MCF 10A (cell line): ENCODE measurements at regions not wholly inside any gene's neighbourhood (a gene's known extent, or its start where the extent isn't known, plus 50 kb on each side); places are given as distances from the start of the nearest gene placed in this dataset.
A peak's percentile ranks its signal among the peaks of the same experiment; 100 is the strongest.

ENCODE experiments used
- BruUV-seq: library from RNA; stranded (reverse); fragments of 400-500 nt; replicated peaks from 2 replicates; lab custom pipeline; 2021; lab: Mats Ljungman, UMichigan
- CTCF ChIA-PET: fragments of 300-600 bp; sonication (Branson Sonifier 250); formaldehyde crosslinking; extraction: SDS; loops from one replicate; lab custom pipeline; 2021; ENCODE audit warnings: antibody characterized with exemption, inconsistent platforms; lab: Yijun Ruan, JAX
- POLR2A ChIA-PET: fragments of 300-600, 350-650 bp; sonication (Branson Sonifier 250); formaldehyde crosslinking; extraction: SDS; loops from one replicate; lab custom pipeline; 2020; ENCODE audit warnings: antibody characterized with exemption, inconsistent platforms; lab: Yijun Ruan, JAX
- DNase-seq: peaks from one replicate; pipeline ENCODE4 v3.0.0-alpha.2; 2018; ENCODE audit not compliant: unreplicated experiment
- H3K27ac Mint-ChIP-seq: one replicate; pipeline ENCODE4 v1.8.0; 2022; ENCODE audit warnings: mild to moderate bottlenecking, low read depth, mixed read lengths; ENCODE audit not compliant: unreplicated experiment
- H3K27me3 Mint-ChIP-seq: one replicate; pipeline ENCODE4 v1.8.0; 2022; ENCODE audit warnings: mixed read lengths; ENCODE audit not compliant: insufficient read depth, unreplicated experiment
- H3K36me3 Mint-ChIP-seq: one replicate; pipeline ENCODE4 v1.8.0; 2022; ENCODE audit warnings: mild to moderate bottlenecking, moderate library complexity, mixed read lengths; ENCODE audit not compliant: insufficient read depth, unreplicated experiment
- H3K4me1 Mint-ChIP-seq: one replicate; pipeline ENCODE4 v1.8.0; 2022; ENCODE audit warnings: mixed read lengths; ENCODE audit not compliant: insufficient read depth, unreplicated experiment
- H3K4me3 Mint-ChIP-seq: one replicate; pipeline ENCODE4 v1.8.0; 2022; ENCODE audit warnings: mild to moderate bottlenecking, moderate library complexity, mixed read lengths; ENCODE audit not compliant: unreplicated experiment
- H3K9me3 Mint-ChIP-seq: one replicate; pipeline ENCODE4 v1.8.0; 2022; ENCODE audit warnings: mixed read lengths; ENCODE audit not compliant: unreplicated experiment
- intact Hi-C: fragments of 100-400 bp; cut with micrococcal nuclease; formaldehyde crosslinking; loops from 2 replicates; pipeline ENCODE4 v1.14.1; 2022
- TF ChIP-seq, protein P1 (sequence below): fragments of 200-600 bp; IDR thresholded peaks from one replicate; pipeline ENCODE4 v1.8.0; 2022; ENCODE audit warnings: antibody characterized with exemption, mild to moderate bottlenecking; ENCODE audit not compliant: unreplicated experiment

DNA sequence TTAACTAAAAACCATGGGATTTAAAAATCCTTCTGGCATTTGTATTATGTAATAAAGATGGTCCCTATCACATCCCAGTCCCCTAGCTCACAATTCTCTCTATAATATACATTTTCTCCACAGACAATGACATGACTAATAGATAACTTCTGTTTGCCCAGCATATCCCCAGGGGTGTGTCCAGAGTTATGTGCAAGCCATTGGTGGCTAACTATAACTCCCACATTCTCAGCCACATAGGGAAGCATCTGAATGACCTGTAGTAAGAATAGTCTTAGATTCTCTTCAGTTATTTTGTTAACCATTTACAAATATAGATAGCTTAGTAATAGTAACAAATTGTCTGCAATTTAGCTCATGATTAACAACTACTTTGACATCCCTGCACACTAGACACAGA is 52.2 kb upstream of the RBSN start:
- ChIA-PET CTCF (interaction anchor here (1.1 to 1.5 kb wide), 2 partner anchors 32 to 41 kb away, joined by 3 read pairs; no protein-coding TSS in a partner anchor), POLR2A (interaction anchor here (0.5 kb wide), 1 partner anchor 45 kb away, joined by 3 read pairs; no protein-coding TSS in a partner anchor)
- Mint-ChIP-seq H3K27ac (no peak overlapping the region), H3K4me1 (no peaks in the 10 kb centered on the region), H3K27me3 (peaks cover 61% of the 10 kb centered on the region), H3K9me3 (no peaks in the 10 kb centered on the region), H3K36me3 (no peaks in the 10 kb centered on the region), H3K4me3 (no peak overlapping the region)
- TF ChIP-seq, protein P1, sequence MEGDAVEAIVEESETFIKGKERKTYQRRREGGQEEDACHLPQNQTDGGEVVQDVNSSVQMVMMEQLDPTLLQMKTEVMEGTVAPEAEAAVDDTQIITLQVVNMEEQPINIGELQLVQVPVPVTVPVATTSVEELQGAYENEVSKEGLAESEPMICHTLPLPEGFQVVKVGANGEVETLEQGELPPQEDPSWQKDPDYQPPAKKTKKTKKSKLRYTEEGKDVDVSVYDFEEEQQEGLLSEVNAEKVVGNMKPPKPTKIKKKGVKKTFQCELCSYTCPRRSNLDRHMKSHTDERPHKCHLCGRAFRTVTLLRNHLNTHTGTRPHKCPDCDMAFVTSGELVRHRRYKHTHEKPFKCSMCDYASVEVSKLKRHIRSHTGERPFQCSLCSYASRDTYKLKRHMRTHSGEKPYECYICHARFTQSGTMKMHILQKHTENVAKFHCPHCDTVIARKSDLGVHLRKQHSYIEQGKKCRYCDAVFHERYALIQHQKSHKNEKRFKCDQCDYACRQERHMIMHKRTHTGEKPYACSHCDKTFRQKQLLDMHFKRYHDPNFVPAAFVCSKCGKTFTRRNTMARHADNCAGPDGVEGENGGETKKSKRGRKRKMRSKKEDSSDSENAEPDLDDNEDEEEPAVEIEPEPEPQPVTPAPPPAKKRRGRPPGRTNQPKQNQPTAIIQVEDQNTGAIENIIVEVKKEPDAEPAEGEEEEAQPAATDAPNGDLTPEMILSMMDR = no peak
- intact Hi-C loops = no loop called here
- BruUV-seq = no TSS peak
- DNase-seq = peak; percentile 16

DNA sequence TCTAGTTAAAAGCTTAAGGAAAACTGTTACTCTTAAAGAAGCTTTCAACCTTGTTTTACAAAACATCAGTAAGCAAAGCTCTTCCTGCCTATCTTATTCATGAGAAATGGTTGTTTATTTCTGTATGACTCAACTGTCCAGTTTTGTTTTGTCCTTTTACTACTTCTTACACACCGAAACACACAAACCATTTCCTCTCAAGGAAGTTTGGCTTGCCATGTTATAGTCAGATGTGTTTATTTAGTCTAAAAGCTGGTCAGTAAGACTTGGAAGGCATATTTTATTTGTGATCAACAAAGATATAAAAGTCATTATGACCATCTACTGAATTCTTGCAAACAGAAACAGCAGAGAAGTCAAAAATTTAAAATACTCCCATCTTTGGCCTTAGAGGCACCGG is 53.2 kb upstream of the RBSN start:
- H3K27ac Mint-ChIP-seq = no peak overlapping the region
- DNase-seq = no peak
- CTCF ChIA-PET = interaction anchor here (0.7 kb wide), 2 partner anchors 33 to 87 kb away, joined by 3 to 7 read pairs; partner anchors contain the start of gene MRPS25
- POLR2A ChIA-PET = interaction anchor here (0.8 to 1.0 kb wide), 2 partner anchors 19 to 54 kb away, joined by 3 to 4 read pairs; partner anchors contain the start of gene CAPN7
- TF ChIP-seq, protein P1 = no peak
- no peaks in the 10 kb centered on the region for H3K4me1 Mint-ChIP-seq
- intact Hi-C loops = no loop called here
- BruUV-seq = no TSS peak
- H3K36me3 Mint-ChIP-seq = no peaks in the 10 kb centered on the region
- no peaks in the 10 kb centered on the region for H3K9me3 Mint-ChIP-seq
- H3K4me3 Mint-ChIP-seq = no peak overlapping the region
- H3K27me3 Mint-ChIP-seq = peaks cover 61% of the 10 kb centered on the region

DNA sequence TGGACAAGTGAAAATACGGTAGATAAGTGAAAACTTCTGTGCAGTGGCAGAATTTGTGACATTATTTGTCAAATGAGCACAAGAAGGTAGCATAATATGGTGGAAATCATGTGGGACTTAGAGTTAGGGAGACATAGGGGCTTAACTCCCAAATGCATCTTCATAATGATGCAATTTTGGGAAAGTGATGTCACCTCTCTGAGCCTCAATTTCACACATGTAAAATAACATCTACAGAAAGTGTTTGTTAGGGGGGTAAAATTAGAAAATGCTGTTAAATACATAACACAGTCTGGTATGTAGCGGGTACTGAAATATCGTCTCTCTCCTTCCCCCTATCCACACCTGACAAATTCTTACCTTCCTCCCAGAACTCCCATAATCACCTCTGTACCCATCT is 52.9 kb upstream of the CAPN7 start:
- H3K27me3 Mint-ChIP-seq = peaks cover 65% of the 10 kb centered on the region
- no peak overlapping the region for H3K4me3 Mint-ChIP-seq
- ChIA-PET POLR2A (no interaction called here), CTCF (no interaction called here)
- H3K9me3 Mint-ChIP-seq = no peaks in the 10 kb centered on the region
- DNase-seq = no peak
- intact Hi-C loops = no loop called here
- BruUV-seq = no TSS peak
- no peaks in the 10 kb centered on the region for H3K4me1 Mint-ChIP-seq
- no peak overlapping the region for H3K27ac Mint-ChIP-seq
- TF ChIP-seq, protein P1 = no peak
- H3K36me3 Mint-ChIP-seq = no peaks in the 10 kb centered on the region

DNA sequence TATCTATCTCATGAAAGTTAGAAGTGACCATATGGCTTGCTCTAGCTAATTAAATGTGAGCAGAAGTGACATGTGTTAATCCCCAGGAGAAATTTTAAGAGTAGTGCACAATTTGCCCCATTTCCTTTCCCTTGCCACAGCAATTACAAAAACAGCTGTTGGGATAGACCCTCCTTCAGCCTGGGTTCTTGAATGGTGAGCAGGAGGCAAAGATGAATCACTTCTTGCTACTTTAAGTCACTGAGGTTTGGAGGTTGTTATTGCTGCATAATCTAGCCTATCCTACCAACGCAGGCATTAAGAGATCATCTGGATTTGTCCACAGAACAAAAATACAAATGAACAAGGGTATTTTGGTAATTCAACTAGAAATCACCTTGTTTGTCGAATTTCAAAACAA is 51.7 kb upstream of the CAPN7 start:
- TF ChIP-seq, protein P1 = no peak
- H3K27ac Mint-ChIP-seq = no peak overlapping the region
- no peaks in the 10 kb centered on the region for H3K36me3 Mint-ChIP-seq
- intact Hi-C loops = no loop called here
- H3K27me3 Mint-ChIP-seq = peaks cover 67% of the 10 kb centered on the region
- no peaks in the 10 kb centered on the region for H3K9me3 Mint-ChIP-seq
- H3K4me1 Mint-ChIP-seq = no peaks in the 10 kb centered on the region
- no TSS peak for BruUV-seq
- DNase-seq = no peak
- no peak overlapping the region for H3K4me3 Mint-ChIP-seq
- ChIA-PET CTCF (interaction anchor here (0.6 to 1.9 kb wide), 2 partner anchors 49 to 199 kb away, joined by 4 to 5 read pairs; no protein-coding TSS in a partner anchor), POLR2A (no interaction called here)
